ENCODE measurements at regions not wholly inside any gene's neighbourhood (a gene's known extent, or its start where the extent isn't known, plus 50 kb on each side); places are given as distances from the start of the nearest gene placed in this dataset.
"Not testable (repeated sequence)": the region's sequence is repeated elsewhere in the genome, so short reads cannot be mapped to it uniquely, and the experiment has no call there.

GRCh38 chr2:107742460-107743027 lies 84.1 kb upstream of the RGPD4 start:
- Histone ChIP-seq H3K4me3 (no peak overlapping the region), H3K36me3 (no peaks in the 10 kb centered on the region), H3K9me3 (no peaks in the 10 kb centered on the region), H3K4me1 (no peaks in the 10 kb centered on the region), H3K27me3 (no peaks in the 10 kb centered on the region), H3K27ac (no peak overlapping the region)
- intact Hi-C loops (cut with DNase I; ENCODE audit: low total_unique reads): no loop called here
- DNase-seq: no peak
- TF ChIP-seq POLR2A (IDR thresholded peaks at IDR 0.05) (no peak), CTCF (IDR thresholded peaks at IDR 0.05) (no peak)

DNA sequence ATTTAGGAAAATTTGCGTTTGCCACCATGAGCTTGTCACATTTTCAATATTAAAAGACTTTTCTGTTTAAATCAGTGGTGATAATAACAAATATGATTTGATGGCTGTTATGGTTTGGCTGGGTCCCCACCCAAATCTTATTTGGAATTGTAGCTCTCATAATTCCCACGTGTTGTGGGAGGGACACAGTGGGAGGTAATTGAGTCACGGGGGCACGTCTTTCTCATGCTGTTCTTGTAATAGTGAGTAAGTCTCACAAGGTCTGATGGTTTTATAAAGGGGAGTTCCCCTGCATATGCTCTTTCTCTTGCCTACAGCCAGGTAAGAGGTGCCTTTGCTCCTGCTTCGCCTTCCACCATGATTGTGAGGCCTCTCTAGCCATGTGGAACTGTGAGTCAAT lies 83.4 kb upstream of the RGPD4 start:
- DNase-seq: no peak
- Histone ChIP-seq H3K4me1 (no peaks in the 10 kb centered on the region), H3K9me3 (no peaks in the 10 kb centered on the region), H3K27me3 (no peaks in the 10 kb centered on the region), H3K27ac (no peak overlapping the region), H3K36me3 (no peaks in the 10 kb centered on the region), H3K4me3 (no peak overlapping the region)
- TF ChIP-seq CTCF (IDR thresholded peaks at IDR 0.05) (no peak), POLR2A (IDR thresholded peaks at IDR 0.05) (no peak)
- intact Hi-C loops (cut with DNase I; ENCODE audit: low total_unique reads): no loop called here

GRCh38 chr2:107745100-107745499 lies 81.6 kb upstream of the RGPD4 start:
- H3K36me3 ChIP-seq: no peaks in the 10 kb centered on the region
- no peak overlapping the region for H3K4me3 ChIP-seq
- H3K9me3 ChIP-seq: no peaks in the 10 kb centered on the region
- DNase-seq: no peak
- TF ChIP-seq CTCF (IDR thresholded peaks at IDR 0.05) (no peak), POLR2A (IDR thresholded peaks at IDR 0.05) (no peak)
- no peak overlapping the region for H3K27ac ChIP-seq
- intact Hi-C loops (cut with DNase I; ENCODE audit: low total_unique reads): no loop called here
- H3K27me3 ChIP-seq: no peaks in the 10 kb centered on the region
- no peaks in the 10 kb centered on the region for H3K4me1 ChIP-seq

GRCh38 chr2:107746552-107747198 lies 80.0 kb upstream of the RGPD4 start:
- H3K4me1 ChIP-seq; H3K27ac ChIP-seq; H3K9me3 ChIP-seq; DNase-seq; intact Hi-C loops (cut with DNase I; ENCODE audit: low total_unique reads); H3K36me3 ChIP-seq; H3K4me3 ChIP-seq; H3K27me3 ChIP-seq: not testable (repeated sequence)

GRCh38 chr2:107747199-107747963 lies 79.3 kb upstream of the RGPD4 start:
- H3K27me3 ChIP-seq; intact Hi-C loops (cut with DNase I; ENCODE audit: low total_unique reads); H3K36me3 ChIP-seq; H3K27ac ChIP-seq; H3K4me1 ChIP-seq; H3K4me3 ChIP-seq; DNase-seq; H3K9me3 ChIP-seq: not testable (repeated sequence)

DNA sequence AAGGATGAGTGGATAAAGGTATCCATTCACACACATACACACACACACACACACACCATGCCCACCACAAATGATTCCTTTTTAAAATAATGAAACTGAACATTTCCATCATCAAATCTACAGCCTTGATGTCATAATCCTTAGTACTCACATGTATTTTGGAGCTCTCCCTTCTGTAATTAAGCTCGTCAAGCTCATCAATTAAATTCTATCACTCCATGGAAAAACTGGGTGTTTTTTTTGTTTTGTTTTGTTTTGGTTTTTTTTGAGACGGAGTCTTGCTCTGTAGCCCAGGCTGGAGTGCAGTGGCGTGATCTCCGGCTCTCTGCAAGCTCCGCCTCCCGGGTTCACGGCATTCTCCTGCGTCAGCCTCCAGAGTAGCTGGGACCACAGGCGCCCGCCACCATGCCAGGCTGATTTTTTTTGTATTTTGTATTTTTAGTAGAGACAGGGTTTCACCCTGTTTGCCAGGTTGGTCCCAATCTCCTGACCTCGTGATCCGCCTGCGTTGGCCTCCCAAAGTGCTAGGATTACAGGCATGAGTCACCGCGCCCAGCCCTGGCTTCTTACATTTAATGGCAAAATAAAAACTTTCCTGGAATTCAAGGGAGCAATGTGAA lies 78.6 kb upstream of the RGPD4 start:
- no peak for TF ChIP-seq POLR2A (IDR thresholded peaks at IDR 0.05)
- no peak for TF ChIP-seq CTCF (IDR thresholded peaks at IDR 0.05)

More for the DNA sequence above, 78.6 kb upstream of the RGPD4 start:
- Histone ChIP-seq H3K27ac (no peak overlapping the region), H3K36me3 (no peaks in the 10 kb centered on the region), H3K27me3 (no peaks in the 10 kb centered on the region), H3K4me3 (no peak overlapping the region), H3K4me1 (no peaks in the 10 kb centered on the region), H3K9me3 (no peaks in the 10 kb centered on the region)
- no peak for DNase-seq
- intact Hi-C loops (cut with DNase I; ENCODE audit: low total_unique reads): no loop called here

All from uterus (tissue), 3 donors.